HG02981 (cell line): ENCODE measurements at regions not wholly inside any gene's neighbourhood (a gene's known extent, or its start where the extent isn't known, plus 50 kb on each side); places are given as distances from the start of the nearest gene placed in this dataset.
"Not testable (repeated sequence)": the region's sequence is repeated elsewhere in the genome, so short reads cannot be mapped to it uniquely, and the experiment has no call there.

Source experiments
- ATAC-seq: cut with Tn5 transposase; IDR thresholded peaks from one replicate; pipeline ENCODE4 v1.9.1; 2021; ENCODE audit warnings: mild to moderate bottlenecking, moderate library complexity; ENCODE audit not compliant: unreplicated experiment

DNA sequence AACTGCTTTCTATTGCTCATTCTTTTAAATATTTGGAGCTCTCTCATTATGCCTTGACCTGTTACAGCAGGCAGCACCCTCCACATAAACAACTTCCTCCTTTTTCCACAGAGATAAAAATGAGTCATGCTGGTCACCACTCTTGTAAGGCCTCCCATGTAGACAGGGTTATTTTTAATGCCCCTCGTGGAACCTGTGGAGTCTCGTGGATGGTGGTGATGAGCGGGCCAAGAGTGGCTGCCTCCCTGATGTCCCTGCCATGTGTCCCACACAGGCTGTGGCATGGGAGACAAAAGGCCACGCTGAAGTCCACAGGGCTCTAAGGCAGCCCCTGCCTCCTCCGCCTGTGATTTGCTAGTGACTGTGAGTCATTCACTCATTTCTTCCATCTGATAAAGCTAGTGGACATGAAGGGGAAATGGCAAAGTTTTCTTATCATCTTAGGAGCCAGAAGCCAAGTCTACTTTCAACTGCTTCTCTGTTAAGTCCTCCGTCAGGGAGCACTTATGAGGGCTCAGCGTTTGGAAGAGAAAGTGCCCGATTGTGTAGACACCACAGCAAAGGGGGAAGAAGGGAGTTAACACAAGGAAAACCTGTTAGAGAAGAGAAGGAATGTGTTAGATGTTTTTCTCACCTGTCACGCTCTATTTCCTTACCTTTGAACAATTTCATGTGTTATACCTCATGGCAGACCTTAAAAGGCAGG, 121.6 kb upstream of the FAT1 start:
- ATAC-seq, result no peak

DNA sequence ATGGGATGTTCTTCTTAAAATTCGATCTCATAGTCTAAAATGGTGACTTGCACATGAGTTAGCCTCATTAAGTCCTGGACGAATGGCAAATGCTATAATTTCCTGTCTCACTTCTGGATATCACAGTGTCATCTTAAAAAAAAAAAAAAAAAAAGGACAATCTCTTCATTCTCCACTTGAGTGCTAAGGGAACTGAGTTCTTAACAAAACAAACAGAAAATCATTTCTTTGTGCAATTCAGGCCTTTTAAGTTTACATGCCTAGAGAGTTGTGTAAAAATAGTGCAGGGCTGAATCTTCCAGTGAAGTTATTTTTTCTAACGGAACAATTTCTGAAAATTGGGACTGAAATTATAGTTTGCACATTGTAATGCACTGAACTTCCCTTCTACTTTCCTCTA, 122.8 kb upstream of the FAT1 start:
- ATAC-seq, result no peak

DNA sequence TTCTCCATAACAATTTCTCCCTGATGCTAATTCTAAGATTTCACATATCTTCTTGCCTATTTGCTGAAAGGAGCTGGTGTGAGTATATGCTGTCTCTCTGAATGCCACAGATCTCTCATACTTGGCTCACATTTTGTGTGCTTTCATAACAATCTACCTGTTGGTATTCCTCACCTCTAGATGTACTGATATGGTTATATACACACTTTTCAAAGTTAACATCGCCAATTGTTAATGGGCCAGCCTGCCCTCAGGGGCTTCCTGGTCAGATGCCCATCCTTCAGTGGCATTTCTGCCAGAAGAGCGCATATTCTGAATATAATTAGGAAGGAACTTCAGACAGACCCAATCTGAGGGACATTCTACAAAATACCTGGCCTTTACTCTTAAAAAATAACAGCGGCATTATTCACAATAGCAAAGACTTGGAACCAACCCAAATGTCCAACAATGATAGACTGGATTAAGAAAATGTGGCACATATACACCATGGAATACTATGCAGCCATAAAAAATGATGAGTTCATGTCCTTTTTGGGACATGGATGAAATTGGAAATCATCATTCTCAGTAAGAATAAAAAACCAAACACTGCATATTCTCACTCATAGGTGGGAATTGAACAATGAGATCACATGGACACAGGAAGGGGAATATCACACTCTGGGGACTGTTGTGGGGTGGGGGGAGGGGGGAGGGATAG, 123.9 kb upstream of the FAT1 start:
- ATAC-seq, result not testable (repeated sequence)

DNA sequence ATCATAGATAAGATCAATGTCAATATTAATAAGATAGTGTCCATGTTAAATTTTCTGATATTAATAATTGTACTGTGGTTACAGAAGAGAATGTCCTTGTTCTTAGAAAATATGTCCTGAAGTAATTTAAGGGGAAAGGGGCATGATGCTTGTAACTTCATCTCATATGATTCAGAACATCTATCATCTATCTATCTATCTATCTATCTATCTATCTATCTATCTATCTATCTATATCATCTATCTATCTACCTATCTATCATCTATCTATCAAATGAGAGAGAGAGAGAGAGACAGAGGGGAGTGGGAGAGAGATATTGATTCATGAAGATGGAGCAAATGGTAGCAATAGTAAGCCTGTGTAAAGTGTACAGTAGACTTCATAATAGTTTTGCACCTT, 124.8 kb upstream of the FAT1 start:
- ATAC-seq, result no peak

DNA sequence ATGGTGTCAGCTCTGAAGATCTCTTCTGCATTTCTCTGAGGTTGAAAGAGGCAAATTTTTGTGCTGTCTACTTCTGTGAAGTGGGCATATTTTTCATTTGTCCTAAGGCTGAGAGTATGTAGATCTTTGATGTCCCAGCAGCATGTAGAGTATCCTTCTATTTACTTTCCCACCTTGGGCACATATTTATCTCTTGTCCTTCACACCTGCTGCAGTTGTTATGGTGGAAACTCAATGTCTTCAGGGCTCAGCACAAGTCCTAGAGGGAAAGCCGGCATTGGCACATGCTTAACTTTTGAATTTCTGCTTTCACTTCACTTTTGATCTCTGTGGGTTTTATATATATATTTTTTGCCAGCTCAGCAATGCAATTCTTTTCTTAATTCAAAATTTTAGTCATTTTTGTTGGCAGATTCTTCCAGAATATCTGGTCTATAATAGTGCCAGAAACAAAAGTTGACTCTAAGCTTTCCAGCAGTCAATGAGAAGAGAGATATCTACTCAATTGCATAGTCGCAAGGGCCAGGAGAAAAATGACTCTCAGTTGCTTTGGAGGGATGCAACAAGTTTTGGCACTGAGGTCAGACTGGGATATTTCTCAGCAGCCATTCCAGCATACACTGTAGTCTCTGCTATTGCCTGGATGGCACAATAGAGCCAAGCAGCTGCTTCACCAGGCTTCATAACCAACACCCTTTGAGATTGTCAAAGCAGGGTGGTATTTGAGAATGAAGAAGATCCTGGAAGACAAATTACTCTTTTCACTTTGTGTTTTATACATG, 127.8 kb upstream of the FAT1 start:
- no peak for ATAC-seq

DNA sequence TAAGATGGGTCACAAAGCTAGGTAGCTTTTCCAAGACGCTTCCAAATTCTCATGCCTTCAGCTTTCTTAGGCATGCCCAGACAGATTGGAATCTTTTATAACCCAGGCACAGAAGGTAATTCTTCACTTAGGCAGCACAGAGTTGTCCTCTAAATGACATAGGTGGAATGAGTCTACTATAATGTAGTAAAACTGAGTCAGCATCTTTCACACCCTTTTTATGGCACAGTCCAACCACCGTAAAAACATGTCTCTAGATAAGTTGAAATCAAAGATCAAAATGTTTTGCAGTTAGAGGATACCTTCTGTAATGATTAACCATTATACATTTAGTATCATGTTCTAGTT, 128.4 kb upstream of the FAT1 start:
- ATAC-seq, result no peak

DNA sequence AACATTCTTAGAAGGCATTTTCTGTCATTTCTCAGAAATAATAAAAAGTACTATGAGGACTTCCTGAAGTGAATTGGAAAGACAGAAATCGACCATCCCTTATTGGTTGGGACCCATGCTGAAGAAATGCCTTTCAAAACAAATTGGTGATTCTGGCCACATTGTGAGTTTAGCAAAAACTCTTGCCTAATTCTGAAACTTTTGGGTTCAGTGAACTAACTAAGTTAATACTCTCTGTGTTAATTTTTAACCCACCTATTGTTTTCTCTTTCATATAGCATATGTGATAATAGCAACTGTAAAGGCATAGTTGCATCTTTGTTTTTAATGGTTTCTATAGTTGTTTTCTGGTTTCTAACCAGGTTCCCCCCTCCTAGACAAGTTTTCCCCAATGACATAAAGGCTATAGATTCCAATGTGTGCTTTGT, 129.3 kb upstream of the FAT1 start:
- peak; percentile 72 for ATAC-seq

DNA sequence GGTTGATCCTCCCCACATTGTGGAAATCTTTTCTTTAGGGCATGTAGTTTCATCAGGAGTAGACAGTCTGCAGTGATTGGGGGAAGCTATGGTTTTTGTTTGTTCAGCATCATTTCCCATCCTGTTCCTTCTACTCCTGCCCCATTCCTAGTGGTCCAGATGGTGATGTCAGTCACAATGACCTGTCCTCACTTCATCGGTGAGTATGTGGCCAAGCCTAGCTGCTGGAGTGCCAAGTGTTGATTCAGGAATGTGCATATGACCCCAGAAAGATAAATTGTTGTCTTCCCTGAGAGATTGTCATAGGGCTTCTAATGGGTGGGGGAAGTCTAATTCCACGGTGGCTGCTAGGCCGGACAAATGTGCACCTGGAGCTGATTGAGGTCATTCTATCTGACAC, 130.6 kb upstream of the FAT1 start:
- no peak for ATAC-seq

DNA sequence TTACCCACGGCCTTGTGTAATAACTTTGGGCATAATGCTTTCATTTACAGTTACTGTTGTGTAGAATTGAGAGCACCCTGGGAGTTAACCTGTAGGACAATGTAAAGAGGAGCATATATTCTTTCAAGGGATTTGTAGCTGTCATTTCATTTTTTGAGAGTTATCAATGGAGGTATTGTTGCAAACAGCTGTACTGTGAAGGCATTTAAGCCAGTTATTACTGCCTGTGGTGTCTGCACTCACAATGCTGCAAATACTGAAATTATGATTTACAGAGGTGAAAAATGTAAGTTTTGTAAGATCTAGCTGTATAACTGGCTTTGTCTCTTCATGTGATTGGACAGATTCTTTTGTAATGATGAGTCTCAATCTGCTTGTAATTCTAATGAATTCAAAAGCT, 131.5 kb upstream of the FAT1 start:
- ATAC-seq, result no peak

DNA sequence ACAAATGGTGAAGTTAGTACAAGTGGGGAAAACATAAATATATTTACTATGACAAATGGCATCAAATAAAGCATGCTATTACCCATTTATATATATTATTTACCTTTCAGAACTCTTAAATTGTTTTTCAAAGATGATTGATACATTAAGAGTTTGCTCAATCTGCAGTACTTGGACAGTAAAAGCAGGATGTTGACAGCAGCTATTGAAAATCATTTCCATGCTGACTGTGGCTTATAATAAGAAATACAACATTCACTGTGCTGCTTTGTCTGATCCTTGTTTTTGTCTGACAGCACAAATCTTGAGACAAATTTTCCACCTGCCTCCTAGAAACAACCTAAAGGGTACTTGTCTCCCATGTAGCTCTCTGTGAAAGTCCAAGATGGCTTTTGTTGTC, 134.1 kb upstream of the FAT1 start:
- no peak for ATAC-seq

DNA sequence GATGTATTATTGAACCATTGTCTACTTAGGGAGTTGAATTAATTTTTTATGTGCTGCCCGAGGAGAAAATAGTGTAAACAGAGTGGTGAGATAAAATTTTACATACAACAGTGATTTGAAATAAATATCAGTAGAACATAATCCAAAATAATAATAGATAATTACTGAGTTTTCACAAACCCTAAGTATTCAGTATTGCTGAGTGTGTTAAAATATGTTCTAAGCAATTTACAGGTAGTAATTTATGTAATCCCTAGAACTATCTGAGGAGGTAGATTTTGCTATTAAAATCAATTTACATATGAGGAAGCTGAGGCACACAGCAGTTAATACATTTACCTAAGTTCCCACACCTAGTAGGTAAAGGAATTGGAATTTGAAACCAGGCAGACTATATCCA, 134.7 kb upstream of the FAT1 start:
- ATAC-seq, result no peak

DNA sequence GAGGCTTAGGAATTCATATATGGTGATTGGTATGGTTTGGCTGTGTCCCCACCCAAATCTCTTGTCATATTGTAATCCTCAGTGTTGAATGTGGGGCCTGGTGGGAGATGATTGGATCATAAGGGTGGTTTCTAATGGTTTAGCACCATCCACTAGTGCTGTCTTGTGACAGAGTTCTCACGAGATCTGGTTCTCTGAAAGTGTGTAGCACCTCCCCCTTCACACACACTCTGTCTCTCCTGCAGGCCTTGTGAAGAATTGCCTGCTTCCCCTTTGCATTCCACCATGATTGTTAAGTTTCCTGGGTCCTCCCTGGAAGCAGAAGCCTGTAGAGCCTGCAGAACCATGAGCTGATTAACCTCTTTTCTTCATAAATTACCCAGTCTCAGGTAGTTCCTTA, 135.8 kb upstream of the FAT1 start:
- ATAC-seq, result no peak

DNA sequence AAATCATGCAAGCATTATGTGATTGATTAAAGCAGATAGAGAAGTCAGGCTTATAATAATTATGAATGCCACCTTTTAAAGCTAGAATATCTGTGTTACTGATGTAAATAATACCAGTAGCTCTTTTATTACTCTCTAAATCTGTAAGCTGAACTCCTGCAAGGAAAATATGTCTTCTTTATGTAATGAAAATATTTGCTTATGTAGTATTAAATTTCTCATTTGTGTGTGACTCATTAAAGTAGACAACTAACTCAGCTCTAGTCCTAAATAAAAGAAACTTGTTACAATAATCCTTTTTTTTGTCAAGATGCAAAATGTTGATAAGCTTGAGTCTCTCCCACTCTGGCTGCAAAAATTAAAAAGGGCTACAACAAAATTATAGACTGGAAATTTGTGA, 137.7 kb upstream of the FAT1 start:
- ATAC-seq, result no peak

DNA sequence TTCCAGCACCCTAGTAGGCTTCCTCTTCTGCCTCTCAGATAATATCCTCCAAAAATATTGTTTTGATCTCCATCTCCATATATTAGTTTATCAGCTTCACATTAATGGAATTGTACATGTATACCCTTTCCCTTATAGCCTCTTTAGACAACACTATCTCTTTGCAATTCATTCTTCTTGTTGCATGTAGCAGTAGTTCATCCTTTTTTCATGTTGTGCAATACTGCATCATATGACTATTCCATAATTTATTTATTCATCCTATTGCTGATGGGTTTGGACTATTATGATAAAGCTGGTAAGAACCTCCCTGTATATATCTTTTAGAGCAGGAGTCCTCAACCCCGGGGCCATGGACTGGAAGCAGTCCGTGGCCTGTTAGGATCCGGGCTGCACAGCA, 148.2 kb upstream of the FAT1 start:
- ATAC-seq, result no peak

DNA sequence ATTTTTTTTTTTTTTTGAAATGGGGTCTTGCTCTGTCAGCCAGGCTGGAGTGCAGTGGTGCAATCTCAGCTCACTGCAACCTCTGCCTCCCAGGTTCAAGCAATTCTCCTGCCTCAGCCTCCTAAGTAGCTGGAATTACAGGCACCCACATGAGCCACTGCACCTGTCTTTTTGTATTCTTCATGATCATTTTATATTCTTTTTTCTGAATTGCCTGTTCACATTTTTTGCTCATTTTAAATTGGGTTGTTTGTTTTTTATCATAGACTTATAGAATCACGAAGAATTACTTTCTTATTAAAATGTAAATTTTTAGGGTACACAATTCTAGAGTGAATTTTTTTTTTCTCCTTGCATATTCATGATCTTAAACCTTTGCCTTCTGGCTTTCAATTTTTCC, 149.4 kb upstream of the FAT1 start:
- ATAC-seq, result not testable (repeated sequence)

DNA sequence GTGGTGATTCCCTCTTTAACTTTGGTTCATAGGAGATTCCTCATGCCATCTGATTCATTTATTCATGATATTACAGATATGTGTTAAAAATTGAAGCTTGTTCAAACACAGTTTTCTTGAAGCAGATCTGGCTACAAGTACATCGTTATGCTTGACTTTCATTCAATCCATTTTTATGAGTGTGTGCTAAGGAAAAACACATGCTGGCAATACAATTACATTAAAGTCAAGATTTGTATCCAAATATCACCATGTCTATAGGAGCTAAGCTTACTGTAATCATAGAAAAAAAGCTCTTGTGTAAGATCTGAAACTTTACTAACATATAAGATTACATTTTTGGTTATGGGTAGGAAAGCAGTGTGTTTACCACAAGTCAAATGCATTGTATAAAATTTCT, 151.8 kb upstream of the FAT1 start:
- ATAC-seq, result no peak

DNA sequence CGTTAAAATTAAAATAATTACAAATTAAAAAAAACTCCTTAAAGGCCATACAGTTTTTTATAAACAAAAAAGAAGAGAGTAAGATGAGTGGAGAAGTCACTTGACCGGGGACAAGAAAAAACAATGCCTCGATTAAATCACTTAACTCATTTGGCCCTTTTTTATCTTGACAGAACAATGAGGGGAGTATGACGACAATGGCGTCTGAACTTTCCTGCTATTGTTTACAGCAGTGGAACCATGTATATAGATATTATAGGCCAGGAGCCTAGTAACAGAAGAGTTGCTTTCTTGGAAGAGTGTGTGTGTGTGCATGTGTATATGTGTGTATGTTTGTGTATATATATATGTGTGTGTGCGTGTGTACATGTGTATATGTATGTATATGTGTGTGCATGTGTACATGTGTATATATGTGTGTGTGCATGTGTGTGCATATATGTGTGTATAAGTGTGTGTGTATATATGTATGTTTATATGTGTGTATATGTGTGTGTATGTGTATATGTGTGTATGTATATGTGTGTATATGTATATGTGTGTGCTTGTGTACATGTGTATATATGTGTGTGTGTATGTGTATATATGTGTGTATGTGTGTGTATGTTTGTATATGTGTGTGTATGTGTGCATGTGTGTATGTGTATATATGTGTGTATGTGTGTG, 153.4 kb upstream of the FAT1 start:
- no peak for ATAC-seq

DNA sequence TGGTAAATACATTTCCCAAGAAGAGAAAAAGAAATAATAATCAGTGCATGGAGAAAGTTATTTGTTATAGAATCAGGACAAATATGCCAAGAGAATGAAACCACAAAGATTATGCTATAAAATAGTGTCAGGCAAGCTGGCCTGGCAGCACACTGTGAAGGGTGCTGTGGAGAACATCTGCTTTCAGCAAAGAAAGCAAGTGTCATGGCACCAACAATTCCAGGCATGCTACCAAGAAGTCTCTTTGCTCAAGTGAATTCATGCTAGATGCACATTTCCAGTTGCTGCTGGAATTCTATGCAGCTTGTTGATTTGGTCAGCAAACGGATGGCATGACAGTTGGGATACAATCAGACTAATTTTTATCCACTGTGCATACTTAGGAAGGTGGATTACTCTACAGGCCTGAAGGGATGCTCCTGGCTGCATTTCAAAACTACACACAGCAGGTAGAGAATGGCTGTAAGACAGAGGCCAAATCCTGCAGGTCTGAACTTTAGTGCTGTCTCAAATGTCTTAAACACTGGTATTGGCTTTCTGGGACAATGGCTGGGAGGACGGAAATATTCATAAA, 154.6 kb upstream of the FAT1 start:
- no peak for ATAC-seq

DNA sequence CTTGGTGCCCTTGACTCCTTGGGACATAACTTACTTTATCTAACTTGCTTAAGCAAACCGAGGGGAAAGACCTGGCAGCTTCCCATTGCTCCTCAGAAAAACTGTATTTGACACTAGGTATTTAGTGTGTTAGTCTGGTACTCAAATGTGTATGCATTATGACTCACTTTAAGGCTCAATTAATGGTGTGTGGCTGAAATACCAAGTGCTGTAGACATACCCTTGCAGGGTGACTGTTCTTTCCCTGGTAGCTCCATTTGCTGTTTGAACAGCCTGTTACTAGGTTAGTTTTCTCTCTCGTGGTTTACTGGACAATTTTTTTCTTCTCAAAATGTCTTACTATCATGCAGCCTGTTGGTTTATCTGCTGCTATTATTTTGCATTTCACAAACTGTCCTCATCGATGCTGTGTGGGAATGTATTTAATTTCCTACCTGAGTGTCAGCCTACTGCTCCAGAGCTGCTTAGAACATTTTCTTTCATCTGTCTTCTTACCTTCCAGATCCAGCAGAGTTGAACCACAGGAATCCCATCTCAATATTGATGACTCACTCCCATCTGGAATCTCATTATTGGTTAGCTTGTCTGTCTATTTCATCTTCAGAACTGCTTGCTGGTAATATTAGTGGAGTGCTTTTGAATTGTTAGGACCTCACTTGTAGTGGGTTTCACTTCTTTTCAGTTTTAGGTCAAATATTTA, 158.0 kb upstream of the FAT1 start:
- no peak for ATAC-seq

DNA sequence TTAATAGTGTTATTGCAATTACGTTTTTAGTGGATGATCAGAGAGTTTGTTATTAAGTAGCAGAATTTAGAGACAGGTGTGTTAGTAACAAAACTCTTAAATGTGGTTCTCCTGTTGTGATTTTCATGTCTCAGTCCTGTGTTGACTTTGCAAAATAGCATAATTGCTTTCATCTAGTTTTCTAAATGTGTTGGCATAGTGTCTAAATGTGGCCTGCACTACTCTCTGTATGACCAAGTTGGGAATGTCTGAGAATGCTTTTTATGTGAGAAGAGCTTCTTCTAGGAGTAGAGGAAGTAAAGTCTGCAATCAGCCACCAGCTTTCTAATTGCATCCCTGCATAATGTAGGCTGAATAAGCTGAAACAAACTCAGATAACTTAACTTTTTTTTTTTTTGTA, 158.6 kb upstream of the FAT1 start:
- no peak for ATAC-seq

DNA sequence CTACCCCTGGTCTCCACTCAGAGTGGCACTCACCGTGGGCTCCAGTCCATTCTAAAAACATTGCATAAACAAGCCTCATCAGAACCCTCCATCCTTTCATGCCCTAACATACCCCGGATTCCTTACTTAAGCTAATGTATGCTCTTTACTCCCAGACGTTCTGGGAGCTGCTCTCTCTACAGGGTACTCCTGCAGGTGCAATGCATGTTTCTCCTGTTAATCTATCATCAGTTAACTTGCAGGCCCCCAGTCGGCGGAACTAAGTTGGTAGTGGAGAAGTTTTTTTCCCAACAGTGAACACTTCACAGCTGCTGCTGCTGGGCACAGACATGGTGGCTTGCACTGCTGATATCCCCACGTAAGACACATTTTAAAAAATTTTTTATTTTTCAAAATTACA, 161.6 kb upstream of the FAT1 start:
- ATAC-seq, result no peak
